ENCODE measurements at regions not wholly inside any gene's neighbourhood (a gene's known extent, or its start where the extent isn't known, plus 50 kb on each side); places are given as distances from the start of the nearest gene placed in this dataset.

DNA sequence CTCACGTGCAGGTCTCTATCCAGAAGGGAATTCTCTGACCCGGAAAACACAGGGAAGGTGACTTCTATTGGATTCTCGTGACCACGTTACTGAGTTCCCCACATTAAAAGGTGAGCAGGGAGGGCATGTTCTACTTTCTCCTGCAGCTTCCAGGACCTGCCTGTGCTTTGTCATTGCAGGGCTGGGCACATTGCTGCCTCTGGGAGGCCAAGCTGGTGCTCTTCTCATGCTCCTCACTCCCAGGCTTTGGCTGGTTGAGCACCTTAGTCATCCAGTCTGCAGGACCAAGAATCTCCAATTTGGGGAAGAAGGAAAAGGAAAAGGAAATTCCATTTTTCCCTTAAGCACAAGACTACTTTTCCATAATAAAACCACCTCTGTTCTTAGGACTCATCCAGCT lies 86.5 kb upstream of the TMEM72 start:
- Histone ChIP-seq H3K36me3 (ENCODE audit: control insufficient read depth, insufficient read depth, low read length) (no peaks in the 10 kb centered on the region), H3K4me1 (ENCODE audit: control insufficient read depth, extremely low read depth, insufficient read depth, low read length) (peaks cover 4% of the 10 kb centered on the region), H4K20me1 (ENCODE audit: control insufficient read depth, extremely low read depth, insufficient read depth, low read length) (no peaks in the 10 kb centered on the region), H3K79me2 (ENCODE audit: control insufficient read depth, insufficient read depth, low read length) (no peaks in the 10 kb centered on the region), H3K27me3 (ENCODE audit: control insufficient read depth, insufficient read depth, low read length) (no peaks in the 10 kb centered on the region), H3K9ac (ENCODE audit: insufficient read depth, low read length) (no peak overlapping the region), H2AFZ (ENCODE audit: low read length) (no peak overlapping the region), H3K4me2 (ENCODE audit: extremely low read depth, insufficient read depth, low read length) (no peak overlapping the region), H3K27ac (ENCODE audit: insufficient read depth, low read length) (no peak overlapping the region), H3K4me3 (replicated peaks in 1 of 4; ENCODE audit: control extremely low read depth in 1 of 4, insufficient read depth in 1 of 4, low read depth in 3 of 4, low read length in 4 of 4) (no peak overlapping the region), H3K9me3 (ENCODE audit: control insufficient read depth, insufficient read depth, low read depth, low read length) (no peaks in the 10 kb centered on the region)
- DNase-seq (ENCODE audit: low read depth in 2 of 2): no peak
- TF ChIP-seq EZH2 (IDR thresholded peaks at IDR 0.05; ENCODE audit: low read length, missing control alignments): no peak
- TF ChIP-seq, protein P1, sequence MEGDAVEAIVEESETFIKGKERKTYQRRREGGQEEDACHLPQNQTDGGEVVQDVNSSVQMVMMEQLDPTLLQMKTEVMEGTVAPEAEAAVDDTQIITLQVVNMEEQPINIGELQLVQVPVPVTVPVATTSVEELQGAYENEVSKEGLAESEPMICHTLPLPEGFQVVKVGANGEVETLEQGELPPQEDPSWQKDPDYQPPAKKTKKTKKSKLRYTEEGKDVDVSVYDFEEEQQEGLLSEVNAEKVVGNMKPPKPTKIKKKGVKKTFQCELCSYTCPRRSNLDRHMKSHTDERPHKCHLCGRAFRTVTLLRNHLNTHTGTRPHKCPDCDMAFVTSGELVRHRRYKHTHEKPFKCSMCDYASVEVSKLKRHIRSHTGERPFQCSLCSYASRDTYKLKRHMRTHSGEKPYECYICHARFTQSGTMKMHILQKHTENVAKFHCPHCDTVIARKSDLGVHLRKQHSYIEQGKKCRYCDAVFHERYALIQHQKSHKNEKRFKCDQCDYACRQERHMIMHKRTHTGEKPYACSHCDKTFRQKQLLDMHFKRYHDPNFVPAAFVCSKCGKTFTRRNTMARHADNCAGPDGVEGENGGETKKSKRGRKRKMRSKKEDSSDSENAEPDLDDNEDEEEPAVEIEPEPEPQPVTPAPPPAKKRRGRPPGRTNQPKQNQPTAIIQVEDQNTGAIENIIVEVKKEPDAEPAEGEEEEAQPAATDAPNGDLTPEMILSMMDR (conservative IDR thresholded peaks at IDR 0.05 in 1 of 2, IDR thresholded peaks at IDR 0.05 in 1 of 2; ENCODE audit: low read depth in 1 of 2, low read length in 2 of 2): no peak

DNA sequence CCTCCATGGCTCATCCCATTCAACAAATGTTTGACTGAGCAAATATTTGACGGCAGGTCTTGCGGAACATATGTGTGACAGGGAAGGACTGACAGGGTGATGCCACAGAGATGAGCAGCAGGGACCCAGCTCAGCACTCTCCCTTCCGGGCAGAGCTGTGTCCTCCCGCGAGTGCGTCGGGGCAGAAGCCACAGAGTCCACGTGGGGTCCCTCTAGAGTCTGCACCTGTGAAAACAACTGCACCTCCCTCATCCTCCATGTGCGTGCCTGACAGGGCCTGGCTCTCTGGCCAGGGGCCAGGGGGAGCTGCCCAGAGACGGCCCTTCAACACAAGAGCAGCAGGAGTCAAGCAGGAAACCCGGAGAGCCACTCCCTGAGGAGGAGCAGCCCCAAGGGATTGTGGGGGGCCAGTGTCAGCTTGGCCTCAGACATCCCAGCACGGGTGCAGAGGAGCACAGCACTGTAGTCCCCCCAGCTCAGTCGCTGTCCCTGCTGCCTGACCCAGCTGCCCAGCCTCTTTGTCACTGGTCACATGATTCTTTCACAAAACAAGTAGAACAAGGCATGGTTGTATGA lies 83.6 kb upstream of the TMEM72 start:
- H4K20me1 ChIP-seq (ENCODE audit: control insufficient read depth, extremely low read depth, insufficient read depth, low read length): no peaks in the 10 kb centered on the region
- H3K4me3 ChIP-seq (replicated peaks in 1 of 4; ENCODE audit: control extremely low read depth in 1 of 4, insufficient read depth in 1 of 4, low read depth in 3 of 4, low read length in 4 of 4): no peak overlapping the region
- H3K27me3 ChIP-seq (ENCODE audit: control insufficient read depth, insufficient read depth, low read length): no peaks in the 10 kb centered on the region
- no peaks in the 10 kb centered on the region for H3K36me3 ChIP-seq (ENCODE audit: control insufficient read depth, insufficient read depth, low read length)
- H3K9me3 ChIP-seq (ENCODE audit: control insufficient read depth, insufficient read depth, low read depth, low read length): no peaks in the 10 kb centered on the region
- no peak overlapping the region for H2AFZ ChIP-seq (ENCODE audit: low read length)
- no peak overlapping the region for H3K4me2 ChIP-seq (ENCODE audit: extremely low read depth, insufficient read depth, low read length)
- peaks cover 6% of the 10 kb centered on the region for H3K4me1 ChIP-seq (ENCODE audit: control insufficient read depth, extremely low read depth, insufficient read depth, low read length)
- no peak overlapping the region for H3K9ac ChIP-seq (ENCODE audit: insufficient read depth, low read length)
- H3K79me2 ChIP-seq (ENCODE audit: control insufficient read depth, insufficient read depth, low read length): no peaks in the 10 kb centered on the region
- DNase-seq (ENCODE audit: low read depth in 2 of 2): peak in 1 of 2 donors; percentile 39
- TF ChIP-seq, protein P1 (conservative IDR thresholded peaks at IDR 0.05 in 1 of 2, IDR thresholded peaks at IDR 0.05 in 1 of 2; ENCODE audit: low read depth in 1 of 2, low read length in 2 of 2): no peak
- no peak for TF ChIP-seq EZH2 (IDR thresholded peaks at IDR 0.05; ENCODE audit: low read length, missing control alignments)
- H3K27ac ChIP-seq (ENCODE audit: insufficient read depth, low read length): no peak overlapping the region

DNA sequence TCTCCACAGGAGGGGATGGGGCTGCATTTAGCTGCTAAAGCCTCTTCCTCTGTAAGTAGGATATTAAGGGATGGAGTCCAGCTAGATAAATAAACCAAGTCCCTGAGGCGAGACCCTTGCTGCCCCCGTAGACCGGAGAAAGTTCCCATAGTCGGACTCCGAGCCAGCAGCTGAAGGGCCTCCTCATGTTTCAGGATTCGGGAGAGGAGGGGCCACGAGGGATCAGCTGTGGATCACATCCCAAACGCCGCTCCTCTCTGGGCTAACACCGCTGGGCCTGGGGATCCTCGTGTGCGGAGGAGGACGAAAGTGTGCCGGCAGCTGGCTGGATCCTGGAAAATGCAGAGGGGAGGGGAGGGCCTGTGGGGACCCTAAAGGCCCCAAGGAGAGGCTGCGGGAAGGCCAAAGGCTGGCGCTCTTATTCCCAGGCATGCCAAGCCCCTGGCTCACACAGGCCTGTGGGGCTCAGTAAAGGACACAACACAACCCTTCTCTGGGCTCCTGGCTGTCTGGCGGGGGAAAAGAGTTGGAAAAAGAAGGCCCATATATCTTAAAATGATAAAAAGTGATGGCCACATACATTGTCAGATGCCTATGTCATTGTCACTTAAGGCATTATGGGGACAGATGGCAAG lies 82.5 kb upstream of the TMEM72 start:
- H3K36me3 ChIP-seq (ENCODE audit: control insufficient read depth, insufficient read depth, low read length): no peaks in the 10 kb centered on the region
- no peak overlapping the region for H3K9ac ChIP-seq (ENCODE audit: insufficient read depth, low read length)
- peak overlapping the region; percentile 18 for H3K4me2 ChIP-seq (ENCODE audit: extremely low read depth, insufficient read depth, low read length)
- H3K9me3 ChIP-seq (ENCODE audit: control insufficient read depth, insufficient read depth, low read depth, low read length): no peaks in the 10 kb centered on the region
- no peaks in the 10 kb centered on the region for H3K27me3 ChIP-seq (ENCODE audit: control insufficient read depth, insufficient read depth, low read length)
- H3K27ac ChIP-seq (ENCODE audit: insufficient read depth, low read length): no peak overlapping the region
- DNase-seq (ENCODE audit: low read depth in 2 of 2): peak in 1 of 2 donors; percentile 61
- H3K4me3 ChIP-seq (replicated peaks in 1 of 4; ENCODE audit: control extremely low read depth in 1 of 4, insufficient read depth in 1 of 4, low read depth in 3 of 4, low read length in 4 of 4): no peak overlapping the region
- no peaks in the 10 kb centered on the region for H3K79me2 ChIP-seq (ENCODE audit: control insufficient read depth, insufficient read depth, low read length)
- TF ChIP-seq EZH2 (IDR thresholded peaks at IDR 0.05; ENCODE audit: low read length, missing control alignments): no peak
- peak overlapping the region; percentile 1 for H2AFZ ChIP-seq (ENCODE audit: low read length)
- peaks cover 6% of the 10 kb centered on the region for H3K4me1 ChIP-seq (ENCODE audit: control insufficient read depth, extremely low read depth, insufficient read depth, low read length)
- H4K20me1 ChIP-seq (ENCODE audit: control insufficient read depth, extremely low read depth, insufficient read depth, low read length): no peaks in the 10 kb centered on the region
